KBM-7 (cell line): ENCODE measurements at regions not wholly inside any gene's neighbourhood (a gene's known extent, or its start where the extent isn't known, plus 50 kb on each side); places are given as distances from the start of the nearest gene placed in this dataset.

ENCODE experiments used
- DNase-seq: peaks from one replicate; pipeline ENCODE4 v3.0.0-alpha.2; 2015
- in situ Hi-C: fragments of 300-500 bp; cut with MboI; formaldehyde crosslinking; loops from 2 replicates; pipeline ENCODE4 v1.14.3; 2020; ENCODE audit warnings: low sequenced_read_pairs, low pct_unique_long_range_greater_than_20kb, mixed read lengths

DNA sequence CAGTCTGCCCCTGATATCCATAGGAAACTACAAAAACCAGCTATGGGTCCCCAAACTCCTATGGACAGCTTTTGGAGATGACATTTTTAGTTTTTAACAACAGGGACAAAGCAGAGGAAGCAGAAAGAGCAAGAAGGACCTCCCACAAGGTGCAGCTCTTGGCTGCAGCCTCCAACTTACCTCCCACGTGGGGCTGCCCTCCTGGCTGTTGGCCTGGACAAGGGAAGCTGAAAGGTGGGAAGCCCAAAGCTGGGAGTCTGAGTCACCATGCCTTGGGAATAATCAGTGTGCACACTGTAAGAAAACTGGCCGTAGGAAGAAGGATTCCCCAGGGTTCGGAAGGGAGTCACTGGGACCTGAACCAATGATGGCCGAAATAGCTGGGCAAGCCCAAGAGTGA, 51.8 kb upstream of the PAX1 start:
- no peak for DNase-seq
- in situ Hi-C loops = no loop called here

- in situ Hi-C loops = no loop called here
- DNase-seq = no peak
Observed at GRCh38 chr20:21643417-21643816, 62.0 kb upstream of the PAX1 start.

GRCh38 chr20:21640556-21640955, 64.9 kb upstream of the PAX1 start:
- in situ Hi-C loops = no loop called here
- peak; percentile 12 for DNase-seq

DNA sequence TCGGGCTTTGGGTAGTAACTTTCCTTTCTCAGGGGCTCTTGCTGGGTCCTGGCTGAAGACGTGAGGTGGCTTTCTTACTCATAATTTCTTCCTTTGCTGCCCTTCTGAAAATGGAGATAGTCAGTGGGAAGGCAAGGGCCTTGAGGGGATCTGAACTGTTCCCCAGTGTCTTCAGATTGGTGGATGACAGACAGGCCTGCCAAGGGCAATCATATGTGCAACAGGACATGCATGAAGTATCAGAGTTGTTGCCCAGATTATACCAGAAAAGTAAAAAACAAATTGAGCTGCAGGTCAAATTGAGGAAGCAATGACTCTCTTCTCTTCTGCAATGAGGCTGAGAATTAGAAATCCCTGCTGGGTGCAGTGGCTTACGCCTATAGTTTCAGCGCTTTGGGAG, 71.6 kb upstream of the PAX1 start:
- DNase-seq = no peak
- in situ Hi-C loops = no loop called here

- DNase-seq = no peak
- in situ Hi-C loops = no loop called here
Observed at GRCh38 chr20:21632735-21633053, 72.8 kb upstream of the PAX1 start.

GRCh38 chr20:21632031-21632734, 73.3 kb upstream of the PAX1 start:
- no peak for DNase-seq
- in situ Hi-C loops = no loop called here

DNA sequence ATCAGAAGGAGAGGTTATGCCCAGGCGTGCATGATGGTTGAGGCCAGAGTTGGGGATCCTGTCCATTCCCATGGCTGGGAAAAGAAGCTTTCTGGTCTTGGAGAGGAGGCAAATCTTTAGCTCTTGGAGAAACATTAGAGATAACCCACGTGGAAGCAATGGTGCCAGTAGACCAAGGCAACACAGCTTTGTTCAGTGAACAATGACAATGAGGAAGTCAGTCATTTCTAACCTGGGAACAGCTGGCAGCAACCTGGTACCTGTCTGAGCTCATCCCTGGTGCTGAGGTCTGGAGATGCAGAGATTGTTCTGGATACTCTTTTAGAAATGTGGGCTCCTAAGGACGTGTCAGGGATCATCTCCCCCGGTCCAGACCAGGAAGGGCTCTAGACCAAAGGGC, 76.7 kb upstream of the PAX1 start:
- DNase-seq = no peak
- in situ Hi-C loops = no loop called here

DNA sequence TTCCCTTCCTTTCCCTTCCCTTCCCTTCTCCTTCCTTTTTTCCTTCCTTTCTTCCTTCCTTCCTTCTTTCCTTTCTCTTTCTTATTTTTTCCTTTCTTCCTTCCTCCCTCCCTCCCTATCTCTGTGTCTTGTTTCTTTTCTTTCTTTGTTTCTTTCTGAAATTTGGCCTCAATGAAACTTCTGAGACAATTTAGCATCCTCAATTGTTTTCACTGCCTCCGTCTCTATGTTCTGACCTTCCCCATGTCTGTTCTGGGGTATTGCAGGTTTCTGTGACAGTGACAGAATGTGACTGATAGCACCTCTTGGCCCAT, 81.7 kb upstream of the PAX1 start:
- in situ Hi-C loops = loop anchor here (25.0 kb wide), 1 partner anchor 386 kb away; no protein-coding TSS in a partner anchor
- no peak for DNase-seq

DNA sequence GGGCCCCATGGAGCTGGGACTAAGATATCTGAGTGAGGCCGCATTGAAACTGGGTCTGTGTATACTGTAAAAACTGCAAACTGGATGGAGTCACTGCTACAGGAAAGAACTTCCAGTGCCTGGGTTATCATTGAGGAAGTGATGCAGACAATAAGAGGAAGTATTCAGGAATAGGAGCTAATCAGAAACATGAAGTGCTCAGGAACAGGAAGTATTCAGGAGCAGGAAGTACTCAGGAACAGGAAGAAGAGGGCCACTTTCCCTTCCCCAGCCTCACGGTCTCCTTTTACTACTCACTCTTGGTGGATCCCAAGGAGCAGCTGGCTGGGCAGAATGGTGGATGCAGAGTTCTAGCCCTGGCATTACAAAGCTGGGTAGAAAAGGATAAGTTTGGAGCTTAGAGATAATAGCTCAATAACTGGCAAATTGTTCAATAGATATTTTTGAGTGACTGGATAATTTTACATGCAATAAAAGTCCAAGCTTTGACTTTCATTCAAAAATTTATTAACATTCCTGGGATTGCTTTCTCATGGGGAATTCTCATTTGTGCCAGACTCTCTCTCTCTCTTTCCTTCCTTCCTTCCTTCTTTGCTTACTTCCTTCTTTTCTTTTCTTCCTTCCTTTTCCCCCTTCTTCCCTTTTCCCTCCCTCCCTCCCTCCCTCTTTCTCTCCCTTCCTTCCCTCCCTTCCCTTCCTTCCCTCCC, 82.2 kb upstream of the PAX1 start:
- DNase-seq = peak; percentile 29

GRCh38 chr20:21622097-21622857, 83.2 kb upstream of the PAX1 start:
- DNase-seq = no peak
- in situ Hi-C loops = loop anchor here (25.0 kb wide), 1 partner anchor 385 kb away; no protein-coding TSS in a partner anchor

More for the DNA sequence above, 82.2 kb upstream of the PAX1 start:
- in situ Hi-C loops = loop anchor here (25.0 kb wide), 1 partner anchor 386 kb away; no protein-coding TSS in a partner anchor

GRCh38 chr20:21618759-21619416, 86.6 kb upstream of the PAX1 start:
- DNase-seq = no peak
- in situ Hi-C loops = loop anchor here (25.0 kb wide), 1 partner anchor 382 kb away; no protein-coding TSS in a partner anchor

GRCh38 chr20:21615617-21616080, 89.8 kb upstream of the PAX1 start:
- peak; percentile 69 for DNase-seq
- in situ Hi-C loops = loop anchor here (25.0 kb wide), 1 partner anchor 378 kb away; no protein-coding TSS in a partner anchor

- in situ Hi-C loops = loop anchor here (25.0 kb wide), 1 partner anchor 378 kb away; no protein-coding TSS in a partner anchor
Observed at GRCh38 chr20:21614980-21615379, 90.5 kb upstream of the PAX1 start.

GRCh38 chr20:21613512-21613911, 92.0 kb upstream of the PAX1 start:
- in situ Hi-C loops = loop anchor here (25.0 kb wide), 1 partner anchor 376 kb away; no protein-coding TSS in a partner anchor
- no peak for DNase-seq

More at GRCh38 chr20:21614980-21615379, 90.5 kb upstream of the PAX1 start:
- no peak for DNase-seq

GRCh38 chr20:21609981-21610380, 95.5 kb upstream of the PAX1 start:
- in situ Hi-C loops = loop anchor here (25.0 kb wide), 1 partner anchor 373 kb away; no protein-coding TSS in a partner anchor
- DNase-seq = no peak

GRCh38 chr20:21609221-21609620, 95.4 kb upstream of the NKX2-2 start:
- in situ Hi-C loops = loop anchor here (25.0 kb wide), 1 partner anchor 372 kb away; no protein-coding TSS in a partner anchor

GRCh38 chr20:21608777-21609176, 94.9 kb upstream of the NKX2-2 start:
- in situ Hi-C loops = loop anchor here (25.0 kb wide), 1 partner anchor 371 kb away; no protein-coding TSS in a partner anchor
- DNase-seq = no peak

More at GRCh38 chr20:21609221-21609620, 95.4 kb upstream of the NKX2-2 start:
- no peak for DNase-seq

DNA sequence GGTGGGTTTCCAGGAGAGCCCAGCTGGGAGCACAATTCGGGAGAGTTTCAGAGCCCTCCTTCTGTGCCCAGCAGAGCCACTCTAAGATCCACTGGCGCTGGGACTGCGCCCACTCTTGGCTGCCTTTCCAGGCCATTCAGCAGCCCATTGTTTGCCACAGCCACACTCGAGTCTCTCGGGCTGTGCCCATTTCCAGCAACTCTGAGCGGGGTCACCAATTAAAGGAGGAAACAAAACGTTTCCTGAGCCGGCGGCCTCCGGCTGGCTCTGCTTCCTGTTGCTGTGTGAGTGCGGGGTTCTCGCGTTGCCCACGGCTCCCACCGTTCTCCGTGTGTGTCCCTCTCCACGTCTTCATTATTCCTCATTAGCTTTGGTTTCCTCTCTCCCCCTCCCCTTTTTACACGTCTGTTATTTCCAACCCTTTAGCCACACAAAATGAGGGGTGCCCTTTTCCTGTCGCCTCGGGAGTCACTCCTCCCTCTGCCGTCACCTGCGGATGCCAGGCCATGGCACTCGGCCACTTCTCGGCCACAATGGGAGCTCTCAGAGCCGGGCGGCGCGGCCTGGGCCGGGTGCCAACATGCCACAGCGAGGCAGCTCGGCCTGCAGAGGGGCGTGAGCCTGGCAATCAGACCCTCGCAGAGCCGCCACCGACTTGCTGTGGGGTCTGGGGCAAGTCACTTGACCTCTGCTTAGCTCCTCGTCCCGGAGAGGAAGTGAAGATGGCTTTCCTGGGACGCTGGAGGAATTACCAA, 94.3 kb upstream of the NKX2-2 start:
- in situ Hi-C loops = loop anchor here (25.0 kb wide), 1 partner anchor 371 kb away; no protein-coding TSS in a partner anchor
- DNase-seq = no peak
